SHP77 (cell line): ENCODE measurements at regions not wholly inside any gene's neighbourhood (a gene's known extent, or its start where the extent isn't known, plus 50 kb on each side); places are given as distances from the start of the nearest gene placed in this dataset.
A peak's percentile ranks its signal among the peaks of the same experiment; 100 is the strongest.
"Not testable (repeated sequence)": the region's sequence is repeated elsewhere in the genome, so short reads cannot be mapped to it uniquely, and the experiment has no call there.

ENCODE experiments used
- DNase-seq, 2 experiments: peaks; one replicate each; lab custom pipeline; 2025; lab: John Stamatoyannopoulos, UW

DNA sequence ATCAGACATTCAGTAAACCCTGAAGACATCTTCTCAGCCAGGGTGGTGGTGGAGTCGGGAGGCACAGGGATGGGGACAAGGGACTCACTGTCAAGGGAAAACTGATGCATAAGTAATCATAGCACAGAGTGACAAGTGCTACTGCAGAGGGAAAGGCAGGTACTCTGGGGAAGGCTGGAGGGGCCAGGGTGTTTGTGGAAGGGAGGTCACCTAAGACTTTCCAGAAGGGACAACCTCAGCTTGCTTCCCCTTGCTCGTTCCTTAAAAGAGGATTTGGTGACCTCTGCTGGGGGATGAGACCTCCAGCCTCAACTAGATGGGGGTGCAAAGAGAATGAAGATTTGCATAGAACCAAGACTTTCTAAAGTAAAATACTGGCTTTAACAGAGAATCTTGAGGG lies 99.5 kb downstream of the SLC4A3 start:
- DNase-seq, result peak in 1 of 2 experiments; percentile 11

DNA sequence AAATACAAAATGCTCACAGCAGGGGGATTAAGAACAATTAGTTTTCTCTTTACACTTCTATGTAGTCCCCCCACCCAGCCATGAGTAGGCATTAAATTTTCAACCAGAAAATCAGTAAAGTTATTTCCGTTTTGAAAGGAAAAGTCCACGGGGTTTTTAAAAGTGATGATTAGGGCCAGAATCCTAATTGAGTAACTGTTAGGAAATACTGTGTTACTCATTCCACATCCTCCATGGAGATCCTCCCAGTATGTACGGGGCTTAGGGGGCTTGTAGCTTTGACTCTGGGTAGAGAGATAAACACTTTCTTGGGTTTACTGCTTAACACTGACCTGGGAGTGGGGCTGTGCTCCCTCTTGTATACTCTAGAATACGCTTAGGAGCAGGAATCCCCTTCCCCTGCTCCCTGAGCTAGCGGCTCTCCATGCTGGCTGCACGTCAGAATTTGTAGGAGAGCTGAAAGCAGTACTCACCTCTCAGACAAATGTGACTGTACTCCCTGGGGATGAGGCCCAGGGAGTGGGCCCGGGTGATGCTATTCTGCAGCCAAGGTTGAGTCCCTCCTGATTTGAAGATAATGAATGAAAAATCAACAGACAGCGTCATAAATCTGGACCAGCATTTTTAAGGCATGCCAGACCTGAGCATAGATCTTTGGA lies 100.5 kb downstream of the SLC4A3 start:
- no peak for DNase-seq

DNA sequence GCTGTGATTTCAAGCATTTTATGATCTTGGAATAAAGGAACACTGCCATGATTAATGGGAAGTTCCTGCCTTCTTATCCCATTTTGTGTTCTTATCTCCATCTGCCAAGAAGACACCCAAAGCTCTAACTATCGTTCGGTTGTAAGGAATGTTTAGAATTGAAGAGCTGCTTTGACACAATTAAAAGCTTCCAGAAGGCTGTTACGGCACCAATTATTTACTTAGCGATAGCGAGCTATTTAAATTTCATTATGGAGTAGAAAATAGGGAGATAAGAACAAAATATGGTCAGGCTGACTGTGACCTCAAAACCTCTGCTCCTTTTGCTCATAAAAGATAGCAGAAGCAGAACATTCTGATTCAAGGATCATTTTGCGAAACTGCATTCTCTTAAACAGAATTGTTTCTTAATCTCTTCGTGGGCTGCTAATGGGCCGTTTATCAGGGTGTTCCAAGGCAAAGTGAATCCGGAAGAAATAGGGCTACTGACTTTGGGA lies 101.6 kb downstream of the SLC4A3 start:
- DNase-seq, result no peak

DNA sequence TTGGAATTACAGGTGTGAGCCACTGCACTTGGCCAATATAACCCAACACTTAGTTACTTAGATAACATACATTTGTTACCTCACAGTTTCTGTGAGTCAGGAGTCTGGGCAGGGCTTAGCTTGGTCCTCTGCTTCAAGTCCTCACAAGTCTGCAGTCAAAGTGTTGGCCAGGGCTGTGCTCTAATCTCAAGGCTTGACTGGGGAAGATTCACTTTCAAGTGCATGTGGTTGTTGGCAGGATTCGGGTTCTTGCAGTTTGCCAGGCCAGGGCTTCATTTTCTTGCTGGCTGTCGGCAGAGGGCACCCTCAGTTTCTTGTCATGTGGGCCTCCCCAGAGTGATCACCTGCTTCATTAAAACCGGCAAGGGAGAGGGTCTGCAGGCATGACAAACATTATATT lies 103.7 kb downstream of the SLC4A3 start:
- DNase-seq, result no peak

DNA sequence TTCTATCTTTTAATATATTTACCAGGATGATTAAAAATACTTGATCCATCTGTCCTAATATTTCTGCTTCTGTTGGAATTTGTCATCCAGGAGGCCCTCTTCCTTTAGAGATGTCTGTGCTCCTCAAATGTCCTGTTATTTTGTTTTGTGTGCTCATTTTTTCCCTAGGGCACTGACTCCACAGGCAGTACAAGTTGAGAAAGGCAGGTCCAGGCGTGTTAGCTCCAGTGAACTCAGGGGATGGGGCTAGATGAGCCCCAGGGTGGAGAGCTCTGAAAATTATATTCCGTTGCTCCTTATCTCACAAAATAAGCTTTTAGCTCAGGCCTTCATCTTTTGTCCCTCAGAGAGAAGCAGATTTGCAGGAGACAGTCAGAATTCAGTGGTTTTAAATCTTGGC lies 105.7 kb downstream of the SLC4A3 start:
- DNase-seq, result no peak

DNA sequence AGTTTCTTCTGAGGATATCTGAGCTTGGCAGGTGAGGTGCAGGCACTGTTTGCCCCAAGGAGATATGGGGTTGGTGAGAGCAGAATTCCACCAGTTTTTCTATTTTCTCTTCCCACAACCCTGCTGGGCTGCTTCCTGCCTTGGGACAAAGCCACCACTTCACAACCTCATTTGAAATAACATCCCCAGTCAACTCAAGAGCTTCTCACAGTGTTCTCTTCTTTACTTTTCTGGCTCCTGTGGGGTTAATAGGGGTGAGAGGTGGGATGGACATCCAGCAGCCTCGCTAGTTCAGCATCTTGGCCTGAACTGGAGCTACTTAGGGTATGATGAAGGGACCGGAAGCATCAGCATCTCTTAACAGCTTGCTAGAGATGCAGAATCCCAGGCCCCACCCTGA lies 106.3 kb downstream of the SLC4A3 start:
- no peak for DNase-seq

DNA sequence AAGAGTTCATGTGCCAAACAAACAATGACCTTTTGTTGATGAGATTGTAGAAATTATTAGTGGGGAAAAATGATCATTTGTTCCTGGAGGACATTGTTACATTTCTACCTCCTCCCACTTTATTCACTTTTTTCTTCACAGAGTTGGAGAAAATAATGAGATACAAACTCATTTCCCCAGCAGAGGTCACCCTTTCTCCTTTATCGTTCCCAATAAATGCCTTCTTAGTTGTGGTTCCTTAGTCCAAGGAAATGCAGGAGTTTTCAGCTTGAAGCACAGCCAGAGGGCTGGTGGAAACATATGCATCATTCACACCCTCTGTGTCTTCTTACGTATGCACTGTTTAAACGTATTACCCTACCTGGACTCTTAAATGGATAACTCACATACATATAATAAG lies 108.8 kb downstream of the SLC4A3 start:
- DNase-seq, result peak; percentile 56 to 61

DNA sequence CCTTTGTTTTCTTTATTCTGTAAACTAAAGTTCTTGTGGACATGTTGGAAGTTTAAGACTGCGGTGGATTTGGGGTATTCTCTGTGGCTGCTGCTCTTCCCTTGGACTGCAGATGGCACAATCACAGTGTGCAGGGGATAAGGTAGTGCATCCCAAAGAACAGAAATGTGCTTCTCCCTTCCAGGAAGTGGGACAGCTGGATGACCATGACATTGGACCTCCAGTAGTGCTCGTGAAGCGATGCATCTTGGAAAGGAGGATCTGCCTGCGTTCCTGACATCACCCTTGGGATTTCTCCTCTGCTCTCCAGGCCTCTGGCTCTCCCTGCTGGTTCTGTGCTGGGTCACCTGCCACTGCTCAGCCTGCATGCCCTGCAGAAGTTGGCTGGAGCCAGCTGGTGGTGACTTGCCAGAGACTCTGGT lies 109.9 kb downstream of the SLC4A3 start:
- DNase-seq, result peak; percentile 41 to 46

DNA sequence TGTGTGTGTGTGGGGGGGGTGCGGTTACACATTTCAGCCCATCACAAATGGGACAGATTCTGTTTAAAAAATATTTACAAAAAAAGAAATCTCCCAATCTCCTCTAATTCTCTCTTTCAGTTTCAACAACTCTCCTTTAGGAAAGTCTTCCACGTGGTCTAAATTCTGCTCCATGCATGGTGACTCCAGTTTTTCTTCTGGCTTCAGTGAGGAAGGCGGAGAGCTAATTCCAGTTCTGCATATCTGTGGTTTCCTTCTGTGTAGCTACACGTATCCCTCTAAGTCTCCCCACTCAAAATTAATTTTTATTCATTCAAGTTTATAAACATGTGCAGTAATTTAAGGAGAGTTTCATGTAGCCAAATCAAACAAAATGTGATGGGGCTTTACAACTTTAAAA lies 111.6 kb downstream of the SLC4A3 start:
- DNase-seq, result no peak

DNA sequence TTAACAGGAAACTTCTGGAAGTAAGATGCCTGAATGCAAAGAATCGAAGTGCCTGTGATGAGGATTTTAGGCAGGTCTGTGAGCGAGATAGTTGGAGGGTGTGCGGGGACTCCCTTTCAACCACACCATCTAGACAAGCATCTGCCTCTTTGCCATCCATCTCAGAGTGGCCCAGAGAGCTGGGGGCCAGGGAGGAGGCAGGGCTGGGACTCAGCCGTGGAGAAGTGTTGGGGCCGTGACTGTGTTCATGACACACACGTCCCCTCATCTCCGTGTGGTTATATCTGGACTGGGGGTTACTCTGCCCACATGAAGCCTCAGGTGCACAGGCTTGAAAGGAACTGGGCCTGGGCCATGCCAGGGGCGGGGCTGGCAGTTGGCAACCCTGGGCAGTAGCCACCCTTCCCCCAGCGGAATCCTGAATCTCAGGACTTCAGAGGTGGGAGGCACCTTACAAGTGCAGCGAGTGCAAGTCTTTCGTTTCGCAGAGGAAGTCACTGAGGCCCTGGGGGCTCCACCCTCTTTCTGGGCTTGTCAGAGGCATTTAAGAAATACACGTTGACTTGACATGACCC lies 112.5 kb downstream of the SLC4A3 start:
- no peak for DNase-seq

DNA sequence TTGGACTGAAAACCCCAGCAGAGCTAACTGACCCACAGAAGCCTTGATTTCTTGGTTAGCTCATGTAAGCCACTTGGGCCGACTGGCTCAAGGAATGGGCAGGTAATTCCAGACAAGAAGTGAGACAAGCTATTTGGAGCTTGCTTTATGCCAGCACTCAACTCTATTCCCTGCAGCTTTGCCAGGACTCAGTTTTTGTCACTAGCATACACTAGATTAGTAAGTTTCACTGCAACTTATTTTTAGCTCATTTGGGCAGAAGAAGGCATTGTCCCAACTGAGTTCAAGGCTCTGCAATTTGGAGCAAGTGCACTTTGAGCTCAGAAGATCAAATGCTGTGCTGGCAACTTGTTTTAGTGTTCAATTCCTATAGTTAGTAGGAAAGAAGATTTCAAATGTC lies 116.1 kb downstream of the SLC4A3 start:
- no peak for DNase-seq

DNA sequence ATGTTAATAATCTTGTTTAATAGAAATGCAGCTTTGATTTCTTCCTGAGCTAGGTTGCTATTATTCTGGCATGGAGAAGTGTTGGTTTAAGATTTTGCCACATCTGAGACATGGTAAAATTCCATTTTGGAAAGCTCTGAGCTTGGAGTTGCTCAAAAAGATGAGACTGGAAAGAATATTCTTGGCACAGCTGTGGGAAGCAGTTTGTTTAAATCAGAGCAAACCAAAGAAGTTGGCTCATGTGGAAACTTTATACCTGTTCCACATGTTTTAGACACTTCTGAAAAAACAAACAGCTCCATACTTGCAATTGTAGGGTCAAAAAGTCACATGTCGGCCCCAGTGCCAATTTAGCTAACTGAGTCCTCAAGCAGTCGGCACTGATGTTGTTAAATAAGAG lies 116.6 kb downstream of the SLC4A3 start:
- DNase-seq, result no peak

DNA sequence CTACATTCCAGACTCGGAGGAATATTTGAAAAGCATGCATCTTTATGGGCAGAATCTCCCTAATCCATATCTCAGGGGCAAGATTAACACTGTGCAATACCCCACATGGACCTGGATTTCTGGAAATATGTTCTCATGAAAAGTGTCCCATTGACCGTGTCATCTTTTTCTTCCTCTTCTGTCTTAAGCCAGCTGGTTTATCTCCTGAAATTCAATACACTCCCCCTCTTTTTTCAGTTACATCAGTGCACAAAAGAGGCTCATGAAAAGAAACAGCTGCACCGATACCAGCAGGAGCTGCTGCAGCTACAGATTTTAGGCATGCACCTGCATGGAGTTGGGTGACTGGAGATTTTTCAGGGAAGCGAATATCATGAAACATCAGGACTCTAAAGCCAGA lies 117.2 kb downstream of the SLC4A3 start:
- no peak for DNase-seq

DNA sequence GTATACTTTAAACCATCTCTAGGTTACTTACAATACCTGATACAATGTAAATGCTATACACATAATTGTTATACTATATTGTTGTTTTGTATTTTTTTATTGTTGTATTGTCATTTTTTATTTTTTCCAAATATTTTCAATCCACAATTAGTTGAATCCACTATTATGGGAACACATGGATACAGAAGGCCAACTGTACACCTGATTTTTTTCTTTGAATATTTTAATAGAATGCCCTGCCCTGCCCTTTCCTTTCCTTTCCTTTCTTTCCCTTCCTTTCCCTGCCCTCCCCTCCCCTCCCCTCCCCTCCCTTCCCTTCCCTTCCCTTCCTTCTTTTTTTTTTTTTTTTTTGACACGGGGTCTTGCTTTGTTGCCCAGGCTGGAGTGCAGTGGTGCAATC lies 120.2 kb downstream of the SLC4A3 start:
- no peak for DNase-seq

DNA sequence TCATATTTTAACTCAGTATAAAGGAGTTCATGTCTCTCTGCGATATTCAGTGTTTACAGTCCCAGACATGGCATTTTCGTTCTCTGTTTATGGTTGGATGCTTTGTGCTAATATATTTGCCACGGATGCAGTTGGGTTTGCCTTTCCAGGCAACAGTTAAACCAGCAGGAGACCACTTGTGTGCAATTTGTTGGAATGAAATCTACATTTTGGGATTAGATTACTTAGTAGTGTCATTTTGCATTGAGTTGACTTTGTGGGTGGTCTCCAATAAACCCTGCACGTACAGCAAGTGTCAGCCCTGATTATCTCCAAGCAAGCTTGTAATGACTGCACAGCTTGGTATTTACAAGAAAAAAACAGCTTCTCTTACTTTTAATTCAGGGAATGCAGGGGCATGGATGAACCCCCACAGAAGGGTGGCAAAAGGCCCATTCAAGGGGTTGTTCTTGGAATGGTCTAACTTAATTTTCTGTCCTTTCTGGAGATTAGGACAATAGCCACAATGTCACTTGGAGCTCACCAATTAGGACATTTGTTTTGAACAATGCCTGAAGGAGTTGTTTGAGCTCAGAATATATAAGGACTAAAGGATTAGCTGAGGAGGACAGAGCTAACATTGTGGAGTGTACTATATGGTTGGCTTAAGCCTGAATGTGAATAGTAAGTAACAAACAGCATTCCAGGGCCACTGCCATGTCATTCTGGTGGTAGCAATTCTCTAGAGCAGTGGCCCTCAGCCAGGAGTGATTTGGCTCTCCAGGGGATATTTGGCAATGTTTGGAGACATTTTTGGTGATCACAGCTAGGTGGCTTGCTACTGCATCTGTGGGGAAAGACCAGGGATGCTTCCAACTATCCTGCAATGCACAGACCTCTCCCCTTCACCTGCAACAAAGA lies 121.5 kb downstream of the SLC4A3 start:
- DNase-seq, result no peak

DNA sequence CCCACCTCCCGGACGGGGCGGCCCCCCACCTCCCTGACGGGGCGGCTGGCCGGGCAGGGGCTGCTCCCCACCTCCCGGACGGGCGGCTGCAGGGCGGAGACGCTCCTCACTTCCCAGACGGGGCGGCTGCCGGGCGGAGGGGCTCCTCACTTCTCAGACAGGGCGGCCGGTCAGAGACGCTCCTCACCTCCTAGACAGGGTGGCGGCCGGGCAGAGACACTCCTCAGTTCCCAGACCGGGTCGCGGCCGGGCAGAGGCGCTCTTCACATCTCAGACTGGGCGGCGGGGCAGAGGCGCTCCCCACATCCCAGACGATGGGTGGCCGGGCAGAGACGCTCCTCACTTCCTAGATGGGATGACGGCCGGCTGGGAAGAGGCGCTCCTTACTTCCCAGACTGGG lies 123.7 kb downstream of the SLC4A3 start:
- DNase-seq, result not testable (repeated sequence)

DNA sequence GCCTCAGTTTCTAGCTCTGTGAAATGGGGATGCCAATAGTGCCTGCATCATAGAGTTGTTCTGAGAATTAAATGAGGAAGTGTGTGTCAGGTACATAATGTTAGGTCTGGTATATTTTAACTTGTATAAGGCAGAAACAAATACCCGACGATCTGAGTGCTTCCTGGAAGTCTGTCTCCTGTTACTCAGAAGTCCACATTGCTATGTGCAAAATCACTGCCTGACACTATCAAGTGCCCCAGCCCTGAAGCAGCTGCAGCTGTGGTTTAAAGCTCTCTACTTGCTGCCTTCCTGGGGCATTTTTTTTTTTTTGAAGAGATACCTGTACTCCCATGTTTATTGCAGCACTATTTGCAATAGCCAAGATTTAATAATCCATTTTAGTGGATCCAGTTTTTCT lies 125.3 kb downstream of the SLC4A3 start:
- DNase-seq, result no peak

DNA sequence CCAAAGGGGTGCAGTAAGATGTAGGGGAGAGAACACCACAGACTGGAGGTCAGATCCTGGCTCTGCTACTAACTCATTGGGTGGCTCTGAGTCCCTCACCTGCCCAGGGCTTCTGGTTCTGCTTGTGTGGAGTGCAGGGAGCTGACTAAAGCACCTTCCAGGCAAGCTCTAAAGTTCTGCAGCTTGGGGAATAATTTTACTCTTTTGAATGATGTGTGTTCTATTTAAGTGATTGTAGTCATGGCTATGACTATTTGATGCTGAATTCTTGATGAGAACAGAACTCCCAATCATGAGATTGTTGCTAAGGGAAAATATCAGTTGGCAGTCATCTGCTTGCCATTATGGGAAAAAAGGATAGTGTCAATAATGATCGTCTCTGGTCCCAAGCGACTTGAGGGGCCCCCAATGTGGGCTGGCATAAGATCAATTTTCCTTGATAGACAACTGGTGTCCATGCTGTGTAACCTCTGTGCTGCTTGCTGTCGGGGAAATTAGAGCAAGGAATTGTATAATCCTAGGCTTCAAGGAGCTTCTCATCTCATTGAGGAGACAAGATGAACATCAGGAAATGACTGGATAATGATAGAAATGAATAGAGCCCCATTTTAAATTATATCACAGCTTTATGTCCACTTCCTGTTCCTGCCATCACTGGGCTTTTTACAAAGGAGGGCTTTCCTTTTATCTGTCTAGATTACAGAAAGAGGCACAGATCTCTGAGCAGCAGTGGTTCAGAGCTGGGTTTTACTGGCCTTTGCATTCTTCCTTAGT lies 131.7 kb downstream of the SLC4A3 start:
- no peak for DNase-seq

DNA sequence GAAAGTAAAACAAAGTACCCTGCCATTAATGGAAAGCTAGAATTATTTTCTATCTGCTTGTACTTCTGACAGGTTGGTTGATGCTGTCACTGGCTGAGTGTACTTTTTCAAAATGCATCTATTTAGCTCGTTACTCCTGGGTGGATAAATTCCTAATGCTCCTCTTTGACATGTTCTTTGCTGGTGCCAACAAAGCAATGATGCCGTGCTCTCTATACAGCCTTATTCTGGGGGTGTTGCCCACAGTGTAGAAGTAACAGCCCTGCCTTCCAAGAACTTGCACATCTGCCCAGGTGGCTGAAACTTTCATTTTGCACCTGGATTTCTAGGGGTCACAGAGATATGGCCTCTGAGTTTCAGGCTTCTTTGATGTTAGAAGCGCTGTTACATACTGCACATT lies 132.4 kb downstream of the SLC4A3 start:
- DNase-seq, result no peak

DNA sequence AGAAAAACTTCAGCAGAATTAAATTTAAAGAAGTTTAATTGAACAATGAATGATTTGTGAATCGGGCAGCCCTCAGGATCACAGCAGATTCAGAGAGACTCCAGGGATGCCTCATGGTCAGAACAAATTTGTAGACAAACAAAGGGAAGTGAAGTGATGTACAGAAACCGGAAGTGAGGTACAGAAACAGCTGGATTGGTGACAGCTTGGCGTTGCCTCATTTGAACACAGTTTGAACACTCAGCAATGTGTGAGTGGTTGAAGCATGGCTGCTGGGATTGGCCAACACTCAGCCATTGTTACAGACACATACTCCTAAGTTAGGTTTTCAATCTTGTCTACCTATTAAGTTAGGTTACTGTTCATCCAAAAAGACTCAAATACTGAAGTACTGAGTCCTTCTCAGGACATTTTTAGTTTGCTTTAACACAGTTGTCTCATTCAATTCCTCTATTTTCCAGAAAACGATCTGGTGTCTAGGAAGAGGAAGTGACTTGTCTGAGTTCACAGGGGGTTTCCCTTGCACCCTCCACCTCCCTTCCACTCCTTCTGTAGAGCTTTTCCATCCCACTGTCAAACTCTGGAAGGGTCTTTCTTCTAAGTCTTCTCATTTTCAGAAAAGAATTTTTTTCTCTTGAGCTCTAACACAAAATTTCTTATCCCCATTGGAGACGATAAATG lies 137.9 kb downstream of the SLC4A3 start:
- DNase-seq, result no peak

DNA sequence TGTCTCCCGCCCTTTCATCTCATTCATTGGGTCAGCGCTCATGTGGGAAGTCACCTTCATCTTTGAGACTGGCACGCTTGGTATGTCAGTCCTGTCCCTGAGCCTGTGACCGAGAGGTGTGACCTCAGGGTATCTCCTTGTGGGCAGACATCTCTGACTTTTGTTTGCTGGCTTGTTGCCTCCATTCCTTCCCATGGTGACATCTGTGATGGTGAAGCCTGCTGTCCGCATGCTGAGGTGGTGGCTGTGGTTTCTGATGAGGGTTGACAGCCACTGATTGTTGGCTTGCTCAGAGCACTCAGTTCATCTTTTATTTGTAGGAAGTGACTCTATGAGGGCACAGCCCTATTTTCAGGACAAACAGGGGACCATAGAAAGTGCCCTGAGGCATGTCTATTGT lies 139.2 kb downstream of the SLC4A3 start:
- DNase-seq, result no peak
